IPS-18c (cell line): ENCODE measurements at regions not wholly inside any gene's neighbourhood (a gene's known extent, or its start where the extent isn't known, plus 50 kb on each side); places are given as distances from the start of the nearest gene placed in this dataset.
"Not testable (repeated sequence)": the region's sequence is repeated elsewhere in the genome, so short reads cannot be mapped to it uniquely, and the experiment has no call there.

ENCODE experiments used
- H3K4me3 ChIP-seq: 2 replicates; pipeline ENCODE4 v1.7.0; 2013; ENCODE audit warnings: low read depth, mild to moderate bottlenecking, low read length, moderate library complexity; ENCODE audit not compliant: insufficient read depth
- H3K9me3 ChIP-seq: one replicate; pipeline ENCODE4 v1.6.1; 2013; ENCODE audit warnings: mild to moderate bottlenecking, low read length, moderate library complexity; ENCODE audit not compliant: control insufficient read depth, insufficient read depth

- Histone ChIP-seq H3K4me3 (no peak overlapping the region), H3K9me3 (no peaks in the 10 kb centered on the region)
Observed at GRCh38 chr14:83251402-83251801, 1717.7 kb upstream of the SEL1L start.

- Histone ChIP-seq H3K4me3 (no peak overlapping the region), H3K9me3 (no peaks in the 10 kb centered on the region)
Observed at GRCh38 chr14:83253870-83254269, 1720.2 kb upstream of the SEL1L start.

- no peaks in the 10 kb centered on the region for H3K9me3 ChIP-seq
- H3K4me3 ChIP-seq: no peak overlapping the region
Observed at GRCh38 chr14:83255015-83255726, 1721.5 kb upstream of the SEL1L start.

GRCh38 chr14:83255727-83256090 is 1722.1 kb upstream of the SEL1L start:
- Histone ChIP-seq H3K9me3 (no peaks in the 10 kb centered on the region), H3K4me3 (no peak overlapping the region)

- H3K9me3 ChIP-seq: no peaks in the 10 kb centered on the region
- H3K4me3 ChIP-seq: no peak overlapping the region
Observed at GRCh38 chr14:83257466-83258439, 1724.1 kb upstream of the SEL1L start.

GRCh38 chr14:83260751-83261150 is 1727.1 kb upstream of the SEL1L start:
- Histone ChIP-seq H3K4me3 (no peak overlapping the region), H3K9me3 (no peaks in the 10 kb centered on the region)

- Histone ChIP-seq H3K4me3 (no peak overlapping the region), H3K9me3 (no peaks in the 10 kb centered on the region)
Observed at GRCh38 chr14:83269583-83269982, 1735.9 kb upstream of the SEL1L start.

GRCh38 chr14:83271663-83272062 is 1738.0 kb upstream of the SEL1L start:
- Histone ChIP-seq H3K9me3 (no peaks in the 10 kb centered on the region), H3K4me3 (no peak overlapping the region)

- no peak overlapping the region for H3K4me3 ChIP-seq
- no peaks in the 10 kb centered on the region for H3K9me3 ChIP-seq
Observed at GRCh38 chr14:83280719-83281118, 1747.1 kb upstream of the SEL1L start.

GRCh38 chr14:83282706-83283105 is 1749.1 kb upstream of the SEL1L start:
- Histone ChIP-seq H3K9me3 (no peaks in the 10 kb centered on the region), H3K4me3 (no peak overlapping the region)

- Histone ChIP-seq H3K9me3 (no peaks in the 10 kb centered on the region), H3K4me3 (no peak overlapping the region)
Observed at GRCh38 chr14:83287300-83287699, 1753.6 kb upstream of the SEL1L start.

- H3K4me3 ChIP-seq: no peak overlapping the region
Observed at GRCh38 chr14:83289390-83289789, 1755.7 kb upstream of the SEL1L start.

GRCh38 chr14:83289896-83290295 is 1756.2 kb upstream of the SEL1L start:
- H3K9me3 ChIP-seq: no peaks in the 10 kb centered on the region

More at GRCh38 chr14:83289390-83289789, 1755.7 kb upstream of the SEL1L start:
- H3K9me3 ChIP-seq: no peaks in the 10 kb centered on the region

GRCh38 chr14:83290447-83290846 is 1756.8 kb upstream of the SEL1L start:
- no peaks in the 10 kb centered on the region for H3K9me3 ChIP-seq
- no peak overlapping the region for H3K4me3 ChIP-seq

More at GRCh38 chr14:83289896-83290295, 1756.2 kb upstream of the SEL1L start:
- H3K4me3 ChIP-seq: no peak overlapping the region

GRCh38 chr14:83291714-83292113 is 1758.1 kb upstream of the SEL1L start:
- Histone ChIP-seq H3K9me3 (no peaks in the 10 kb centered on the region), H3K4me3 (no peak overlapping the region)

- Histone ChIP-seq H3K9me3 (no peaks in the 10 kb centered on the region), H3K4me3 (no peak overlapping the region)
Observed at GRCh38 chr14:83294941-83295340, 1761.3 kb upstream of the SEL1L start.

- Histone ChIP-seq H3K9me3 (no peaks in the 10 kb centered on the region), H3K4me3 (no peak overlapping the region)
Observed at GRCh38 chr14:83297361-83297760, 1763.7 kb upstream of the SEL1L start.

GRCh38 chr14:83298016-83298415 is 1764.4 kb upstream of the SEL1L start:
- H3K4me3 ChIP-seq, H3K9me3 ChIP-seq: not testable (repeated sequence)
